GM12864 (cell line): ENCODE measurements at regions not wholly inside any gene's neighbourhood (a gene's known extent, or its start where the extent isn't known, plus 50 kb on each side); places are given as distances from the start of the nearest gene placed in this dataset.

Source experiments
- DNase-seq: peaks from one replicate; pipeline ENCODE4 v3.0.0-alpha.2; 2011; ENCODE audit warnings: low read depth
- H3K4me3 ChIP-seq: 2 replicates; pipeline ENCODE4 v1.5.1; 2011; ENCODE audit warnings: mild to moderate bottlenecking, low read depth, low read length, control low read depth
- TF ChIP-seq, protein P1 (sequence below): IDR thresholded peaks from 2 replicates; pipeline ENCODE4 v1.5.1; 2011; ENCODE audit warnings: low read depth, mild to moderate bottlenecking, moderate library complexity, low read length, control low read depth, inconsistent platforms; ENCODE audit errors: missing control alignments

- TF ChIP-seq, protein P1, sequence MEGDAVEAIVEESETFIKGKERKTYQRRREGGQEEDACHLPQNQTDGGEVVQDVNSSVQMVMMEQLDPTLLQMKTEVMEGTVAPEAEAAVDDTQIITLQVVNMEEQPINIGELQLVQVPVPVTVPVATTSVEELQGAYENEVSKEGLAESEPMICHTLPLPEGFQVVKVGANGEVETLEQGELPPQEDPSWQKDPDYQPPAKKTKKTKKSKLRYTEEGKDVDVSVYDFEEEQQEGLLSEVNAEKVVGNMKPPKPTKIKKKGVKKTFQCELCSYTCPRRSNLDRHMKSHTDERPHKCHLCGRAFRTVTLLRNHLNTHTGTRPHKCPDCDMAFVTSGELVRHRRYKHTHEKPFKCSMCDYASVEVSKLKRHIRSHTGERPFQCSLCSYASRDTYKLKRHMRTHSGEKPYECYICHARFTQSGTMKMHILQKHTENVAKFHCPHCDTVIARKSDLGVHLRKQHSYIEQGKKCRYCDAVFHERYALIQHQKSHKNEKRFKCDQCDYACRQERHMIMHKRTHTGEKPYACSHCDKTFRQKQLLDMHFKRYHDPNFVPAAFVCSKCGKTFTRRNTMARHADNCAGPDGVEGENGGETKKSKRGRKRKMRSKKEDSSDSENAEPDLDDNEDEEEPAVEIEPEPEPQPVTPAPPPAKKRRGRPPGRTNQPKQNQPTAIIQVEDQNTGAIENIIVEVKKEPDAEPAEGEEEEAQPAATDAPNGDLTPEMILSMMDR = no peak
- DNase-seq = no peak
Measured at GRCh38 chr10:55158633-55159032, 357.6 kb upstream of the PCDH15 start.

DNA sequence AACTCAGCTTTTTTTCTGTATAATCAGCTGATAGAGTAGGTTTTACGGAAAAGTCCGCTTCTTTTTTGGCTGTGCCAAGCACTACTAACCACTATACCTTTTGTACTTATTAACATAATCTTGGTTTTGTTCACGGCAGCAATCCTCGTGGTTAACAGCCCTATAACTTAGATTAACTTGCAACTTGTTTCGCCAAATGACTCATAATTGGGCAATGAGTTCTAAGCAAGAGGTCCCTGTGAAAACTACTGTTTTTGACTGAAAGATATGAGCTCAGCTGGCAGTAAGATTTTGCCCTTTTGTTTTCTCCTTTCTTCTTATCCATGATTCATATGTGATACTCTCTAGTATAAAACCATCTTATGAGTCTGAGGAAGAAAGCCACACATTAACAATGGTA, 345.0 kb upstream of the PCDH15 start:
- no peak for DNase-seq
- TF ChIP-seq, protein P1 = no peak
- H3K4me3 ChIP-seq = no peak overlapping the region

More at GRCh38 chr10:55158633-55159032, 357.6 kb upstream of the PCDH15 start:
- no peak overlapping the region for H3K4me3 ChIP-seq

GRCh38 chr10:55144001-55144400, 343.0 kb upstream of the PCDH15 start:
- no peak for DNase-seq
- TF ChIP-seq, protein P1 = no peak
- H3K4me3 ChIP-seq = no peak overlapping the region

- TF ChIP-seq, protein P1 = no peak
- DNase-seq = no peak
- no peak overlapping the region for H3K4me3 ChIP-seq
Measured at GRCh38 chr10:55141892-55142291, 340.9 kb upstream of the PCDH15 start.

GRCh38 chr10:55137063-55137462, 336.0 kb upstream of the PCDH15 start:
- DNase-seq = no peak
- TF ChIP-seq, protein P1 = no peak
- H3K4me3 ChIP-seq = no peak overlapping the region

GRCh38 chr10:55104738-55105137, 303.7 kb upstream of the PCDH15 start:
- no peak for DNase-seq
- TF ChIP-seq, protein P1 = no peak
- H3K4me3 ChIP-seq = no peak overlapping the region

- H3K4me3 ChIP-seq = no peak overlapping the region
- TF ChIP-seq, protein P1 = no peak
- DNase-seq = no peak
Measured at GRCh38 chr10:55098452-55098851, 297.4 kb upstream of the PCDH15 start.
